HepG2 (cell line): ENCODE measurements at regions not wholly inside any gene's neighbourhood (a gene's known extent, or its start where the extent isn't known, plus 50 kb on each side); places are given as distances from the start of the nearest gene placed in this dataset.

Source experiments
- ATAC-seq: fragments of 200-7000 bp; cut with Tn5 transposase; 3 replicates; pipeline ENCODE4 v1.9.1; 2020; ENCODE audit warnings: mild to moderate bottlenecking, moderate library complexity
- BruUV-seq: library from RNA; stranded (reverse); fragments of 400-500 nt; replicated peaks from 2 replicates; lab custom pipeline; 2021; lab: Mats Ljungman, UMichigan
- CTCF ChIA-PET: fragments of 300-600 bp; formaldehyde crosslinking; extraction: SDS; loops from one replicate; lab custom pipeline; 2021; ENCODE audit warnings: low total read pairs, inconsistent platforms, low intra/inter-chr PET ratio; lab: Yijun Ruan, JAX
- POLR2A ChIA-PET: fragments of 350-600 bp; sonication (Branson Sonifier 250); formaldehyde crosslinking; loops from one replicate; lab custom pipeline; 2020; ENCODE audit warnings: antibody characterized with exemption, inconsistent platforms; lab: Yijun Ruan, JAX
- DNase-seq: peaks from one replicate; pipeline ENCODE4 v3.0.0-alpha.2; 2015; ENCODE audit warnings: low spot score
- FAIRE-seq: peaks from 3 replicates; lab custom pipeline; 2011; peaks lifted over from hg19 to GRCh38; lab: Jason Lieb, UNC
- H2AFZ ChIP-seq: one replicate; pipeline ENCODE4 v1.6.1; 2011; ENCODE audit warnings: low read length, inconsistent platforms
- H3K27ac ChIP-seq: fragments of 300-600 bp; 3 replicates; pipeline ENCODE4 v1.8.0; 2011; ENCODE audit warnings: mixed run types, mild to moderate bottlenecking, mixed read lengths, low read length, inconsistent platforms; ENCODE audit not compliant: insufficient read depth; ENCODE audit errors: extremely low read length
- H3K27me3 ChIP-seq, 2 experiments: fragments of 200-600 bp in 1 of 2; 2 replicates in 1 of 2; 3 replicates in 1 of 2; pipeline versions ENCODE4 v1.6.0 to v1.8.0; 2011; ENCODE audit warnings: low read length in 2 of 2, mild to moderate bottlenecking in 2 of 2, moderate library complexity in 2 of 2, inconsistent platforms in 1 of 2; ENCODE audit not compliant: insufficient read depth in 2 of 2, control insufficient read depth in 1 of 2
- H3K36me3 ChIP-seq, 2 experiments: fragments of 200-600 bp in 1 of 2; replicated peaks in 1 of 2; 2 replicates in 1 of 2; 3 replicates in 1 of 2; pipeline versions ENCODE4 v1.5.1 to v1.8.0; 2011; ENCODE audit warnings: low read length in 2 of 2, inconsistent platforms in 1 of 2; ENCODE audit not compliant: insufficient read depth in 2 of 2, control insufficient read depth in 1 of 2
- H3K4me1 ChIP-seq: 2 replicates; pipeline ENCODE4 v1.5.1; 2012; ENCODE audit warnings: low read length, inconsistent platforms; ENCODE audit not compliant: insufficient read depth
- H3K4me2 ChIP-seq: 2 replicates; pipeline ENCODE4 v1.6.0; 2011; ENCODE audit warnings: low read depth, low read length, inconsistent platforms
- H3K4me3 ChIP-seq, 3 experiments: fragments of 200-600 bp in 1 of 3; sonication (generic), shearing (Covaris generic) in 1 of 3; replicated peaks in 1 of 3; 2 replicates each; pipeline ENCODE4 v1.5.1; 2011 to 2016; ENCODE audit warnings: low read length in 3 of 3, inconsistent platforms in 2 of 3, low read depth in 2 of 3, mild to moderate bottlenecking in 2 of 3, control low read depth in 1 of 3, mixed read lengths in 1 of 3; ENCODE audit not compliant: insufficient read depth in 1 of 3
- H3K79me2 ChIP-seq: one replicate; pipeline ENCODE4 v1.6.1; 2011; ENCODE audit warnings: low read length, inconsistent platforms; ENCODE audit not compliant: insufficient read depth
- H3K9ac ChIP-seq: 2 replicates; pipeline ENCODE4 v1.6.0; 2011; ENCODE audit warnings: mild to moderate bottlenecking, low read depth, low read length, inconsistent platforms; ENCODE audit not compliant: insufficient read depth
- H3K9me3 ChIP-seq: 2 replicates; pipeline ENCODE4 v1.5.1; 2012; ENCODE audit warnings: mild to moderate bottlenecking, low read length
- H4K20me1 ChIP-seq: 2 replicates; pipeline ENCODE4 v1.6.0; 2011; ENCODE audit warnings: inconsistent platforms, mild to moderate bottlenecking, low read length, moderate library complexity; ENCODE audit not compliant: insufficient read depth
- E2F1 ChIP-seq: sonication (generic); formaldehyde crosslinking; IDR thresholded peaks from 2 replicates; pipeline ENCODE4 v1.5.0; 2020; ENCODE audit warnings: missing genetic modification reagents
- ESRRA ChIP-seq: sonication (generic); formaldehyde crosslinking; IDR thresholded peaks from 2 replicates; pipeline ENCODE4 v1.5.1; 2020; ENCODE audit warnings: mild to moderate bottlenecking, low read depth, missing genetic modification reagents
- KMT2A ChIP-seq: sonication (generic); formaldehyde crosslinking; IDR thresholded peaks from 2 replicates; pipeline ENCODE4 v1.4.0; 2020; ENCODE audit warnings: missing genetic modification reagents
- REXO4 ChIP-seq: sonication (generic); formaldehyde crosslinking; IDR thresholded peaks from 2 replicates; pipeline ENCODE4 v1.8.0; 2022; ENCODE audit warnings: missing genetic modification reagents, mild to moderate bottlenecking, borderline replicate concordance
- RNF219 ChIP-seq: sonication (generic); formaldehyde crosslinking; IDR thresholded peaks from 2 replicates; pipeline ENCODE4 v1.5.0; 2020; ENCODE audit warnings: mild to moderate bottlenecking, missing genetic modification reagents
- SALL1 ChIP-seq: sonication (generic); formaldehyde crosslinking; IDR thresholded peaks from 2 replicates; pipeline ENCODE4 v1.8.0; 2022; ENCODE audit warnings: mild to moderate bottlenecking, missing genetic modification reagents
- SRF ChIP-seq: IDR thresholded peaks from 2 replicates; pipeline ENCODE4 v1.6.1; 2011; ENCODE audit warnings: mild to moderate bottlenecking, low read depth, low read length, moderate library complexity
- TBX3 ChIP-seq: fragments of 450-650 bp; IDR thresholded peaks from 2 replicates; pipeline ENCODE4 v1.6.1; 2017; ENCODE audit warnings: antibody characterized with exemption, mild to moderate bottlenecking, inconsistent platforms, borderline replicate concordance
- ZNF616 ChIP-seq: sonication (generic); formaldehyde crosslinking; IDR thresholded peaks from 2 replicates; pipeline ENCODE4 v1.5.0; 2020; ENCODE audit warnings: low read depth, mild to moderate bottlenecking, missing genetic modification reagents
- ZNF720 ChIP-seq: sonication (generic); formaldehyde crosslinking; IDR thresholded peaks from 2 replicates; pipeline ENCODE4 v1.4.0; 2020; ENCODE audit warnings: missing genetic modification reagents
- ZNF775 ChIP-seq: sonication (generic); formaldehyde crosslinking; IDR thresholded peaks from 2 replicates; pipeline ENCODE4 v1.4.0; 2020; ENCODE audit warnings: missing genetic modification reagents, mild to moderate bottlenecking, moderate library complexity, borderline replicate concordance
- ZNF782 ChIP-seq: sonication (generic); formaldehyde crosslinking; IDR thresholded peaks from 2 replicates; pipeline ENCODE4 v1.4.0; 2020; ENCODE audit warnings: missing genetic modification reagents, mild to moderate bottlenecking, borderline replicate concordance
- ZNF83 ChIP-seq: sonication (generic); formaldehyde crosslinking; IDR thresholded peaks from 2 replicates; pipeline ENCODE4 v1.4.0; 2020; ENCODE audit warnings: missing genetic modification reagents, mild to moderate bottlenecking, borderline replicate concordance
- WGBS: methylation state at CpG from one replicate; pipeline ENCODE4 v1.1.6; 2017; ENCODE audit warnings: low lambda C conversion rate; 5-methylcytosine and 5-hydroxymethylcytosine counted together
- in situ Hi-C: cut with HindIII; loops from 2 replicates; pipeline ENCODE4 v1.10.0; 2017; ENCODE audit warnings: low pct_unique_long_range_greater_than_20kb; ENCODE audit not compliant: extremely low pct_ligation_motif_present
- intact Hi-C: fragments of 100-400 bp; cut with micrococcal nuclease; formaldehyde crosslinking; loops from one replicate; pipeline ENCODE4 v1.10.0; 2022; ENCODE audit not compliant: unreplicated experiment
- TF ChIP-seq, protein P1 (sequence below): sonication (generic); formaldehyde crosslinking; IDR thresholded peaks from 2 replicates; pipeline ENCODE4 v1.4.0; 2020; ENCODE audit warnings: mild to moderate bottlenecking, low read depth, missing genetic modification reagents

DNA sequence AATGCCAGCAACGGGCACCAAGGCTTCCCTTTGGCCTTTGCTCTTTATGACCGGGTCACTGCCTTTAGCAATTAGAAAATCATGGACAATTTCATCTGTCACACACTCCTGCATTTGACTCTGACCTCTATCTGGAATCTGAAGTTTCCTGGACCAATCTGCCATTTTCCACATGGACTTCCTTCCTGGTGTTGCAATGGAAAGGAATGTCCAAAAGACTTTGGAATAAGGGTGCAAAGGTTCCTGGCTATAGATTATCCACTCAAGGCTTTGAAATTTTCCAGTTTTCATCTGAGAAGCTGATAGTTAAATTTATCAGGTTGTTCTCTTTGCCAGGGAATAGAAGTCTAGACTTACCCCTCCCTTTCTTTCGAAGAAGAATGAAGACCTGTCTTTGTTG lies 523.1 kb upstream of the ZNF462 start:
- in situ Hi-C loops: no loop called here
- WGBS: 1% methylated on average over 3 of the region's 3 CpGs
- BruUV-seq: no TSS peak
- H3K4me2 ChIP-seq: no peak overlapping the region
- FAIRE-seq: no peak
- H3K9me3 ChIP-seq: peaks cover 19% of the 10 kb centered on the region; the same call in 1 of the 2 replicates
- no peaks in the 10 kb centered on the region for H4K20me1 ChIP-seq
- POLR2A ChIA-PET: no interaction called here
- H3K4me3 ChIP-seq: no peak overlapping the region
- no peaks in the 10 kb centered on the region for H3K4me1 ChIP-seq
- CTCF ChIA-PET: no interaction called here
- no peak for TF ChIP-seq ZNF782 (CRISPR knock-in tag)
- TF ChIP-seq, protein P1, sequence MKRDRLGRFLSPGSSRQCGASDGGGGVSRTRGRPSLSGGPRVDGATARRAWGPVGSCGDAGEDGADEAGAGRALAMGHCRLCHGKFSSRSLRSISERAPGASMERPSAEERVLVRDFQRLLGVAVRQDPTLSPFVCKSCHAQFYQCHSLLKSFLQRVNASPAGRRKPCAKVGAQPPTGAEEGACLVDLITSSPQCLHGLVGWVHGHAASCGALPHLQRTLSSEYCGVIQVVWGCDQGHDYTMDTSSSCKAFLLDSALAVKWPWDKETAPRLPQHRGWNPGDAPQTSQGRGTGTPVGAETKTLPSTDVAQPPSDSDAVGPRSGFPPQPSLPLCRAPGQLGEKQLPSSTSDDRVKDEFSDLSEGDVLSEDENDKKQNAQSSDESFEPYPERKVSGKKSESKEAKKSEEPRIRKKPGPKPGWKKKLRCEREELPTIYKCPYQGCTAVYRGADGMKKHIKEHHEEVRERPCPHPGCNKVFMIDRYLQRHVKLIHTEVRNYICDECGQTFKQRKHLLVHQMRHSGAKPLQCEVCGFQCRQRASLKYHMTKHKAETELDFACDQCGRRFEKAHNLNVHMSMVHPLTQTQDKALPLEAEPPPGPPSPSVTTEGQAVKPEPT (CRISPR knock-in tag): no peak
- no peak for TF ChIP-seq SALL1 (CRISPR knock-in tag)
- no peak for TF ChIP-seq REXO4
- TF ChIP-seq ZNF720 (CRISPR knock-in tag): no peak
- TF ChIP-seq ESRRA (CRISPR knock-in tag): no peak
- TF ChIP-seq, all 625 proteins: peak for 0
- no peak overlapping the region for H3K9ac ChIP-seq
- H3K36me3 ChIP-seq: no peaks in the 10 kb centered on the region
- H3K27me3 ChIP-seq: no peaks in the 10 kb centered on the region
- no peak for DNase-seq
- no peaks in the 10 kb centered on the region for H3K79me2 ChIP-seq
- no peak for ATAC-seq
- intact Hi-C loops: no loop called here
- H3K27ac ChIP-seq: no peak overlapping the region
- no peak overlapping the region for H2AFZ ChIP-seq

DNA sequence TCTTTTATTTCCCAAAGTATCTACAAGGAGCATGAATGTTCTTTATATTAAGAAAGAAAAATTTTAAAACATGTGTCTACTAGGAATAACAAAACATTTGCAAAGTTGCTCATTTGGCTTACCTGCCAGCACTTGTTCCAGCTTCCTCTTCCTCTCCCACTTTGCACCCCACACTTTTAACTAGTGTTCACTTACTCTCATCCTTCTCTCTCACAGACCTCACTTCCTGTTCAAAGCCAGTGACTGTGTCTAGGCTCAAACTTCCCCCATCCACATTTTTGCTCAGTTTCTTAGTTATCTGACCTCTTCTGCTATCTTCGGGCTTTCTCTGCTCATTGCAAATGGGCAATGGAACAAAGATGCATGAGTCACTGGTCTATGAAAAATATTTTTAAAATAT lies 512.2 kb upstream of the ZNF462 start:
- Histone ChIP-seq H3K4me1 (no peaks in the 10 kb centered on the region), H3K4me2 (no peak overlapping the region), H3K9ac (no peak overlapping the region), H4K20me1 (no peaks in the 10 kb centered on the region), H3K79me2 (no peaks in the 10 kb centered on the region), H3K36me3 (no peaks in the 10 kb centered on the region), H3K9me3 (peaks cover 14% of the 10 kb centered on the region), H3K27me3 (no peaks in the 10 kb centered on the region), H3K27ac (no peak overlapping the region), H2AFZ (no peak overlapping the region), H3K4me3 (no peak overlapping the region)
- no peak for FAIRE-seq
- DNase-seq: no peak
- intact Hi-C loops (no loop called here), in situ Hi-C loops (no loop called here)
- POLR2A ChIA-PET: no interaction called here
- no TSS peak for BruUV-seq
- 39% methylated on average over 1 of the region's 1 CpG for WGBS
- CTCF ChIA-PET: no interaction called here
- ATAC-seq: no peak
- no peak for TF ChIP-seq SRF
- no peak for TF ChIP-seq ZNF83 (CRISPR knock-in tag)
- TF ChIP-seq KMT2A (CRISPR knock-in tag): no peak
- TF ChIP-seq RNF219 (CRISPR knock-in tag): no peak
- no peak for TF ChIP-seq TBX3
- no peak for TF ChIP-seq ZNF616 (CRISPR knock-in tag)
- no peak for TF ChIP-seq ZNF775 (CRISPR knock-in tag)
- no peak for TF ChIP-seq E2F1
